ENCODE measurements at regions not wholly inside any gene's neighbourhood (a gene's known extent, or its start where the extent isn't known, plus 50 kb on each side); places are given as distances from the start of the nearest gene placed in this dataset.

DNA sequence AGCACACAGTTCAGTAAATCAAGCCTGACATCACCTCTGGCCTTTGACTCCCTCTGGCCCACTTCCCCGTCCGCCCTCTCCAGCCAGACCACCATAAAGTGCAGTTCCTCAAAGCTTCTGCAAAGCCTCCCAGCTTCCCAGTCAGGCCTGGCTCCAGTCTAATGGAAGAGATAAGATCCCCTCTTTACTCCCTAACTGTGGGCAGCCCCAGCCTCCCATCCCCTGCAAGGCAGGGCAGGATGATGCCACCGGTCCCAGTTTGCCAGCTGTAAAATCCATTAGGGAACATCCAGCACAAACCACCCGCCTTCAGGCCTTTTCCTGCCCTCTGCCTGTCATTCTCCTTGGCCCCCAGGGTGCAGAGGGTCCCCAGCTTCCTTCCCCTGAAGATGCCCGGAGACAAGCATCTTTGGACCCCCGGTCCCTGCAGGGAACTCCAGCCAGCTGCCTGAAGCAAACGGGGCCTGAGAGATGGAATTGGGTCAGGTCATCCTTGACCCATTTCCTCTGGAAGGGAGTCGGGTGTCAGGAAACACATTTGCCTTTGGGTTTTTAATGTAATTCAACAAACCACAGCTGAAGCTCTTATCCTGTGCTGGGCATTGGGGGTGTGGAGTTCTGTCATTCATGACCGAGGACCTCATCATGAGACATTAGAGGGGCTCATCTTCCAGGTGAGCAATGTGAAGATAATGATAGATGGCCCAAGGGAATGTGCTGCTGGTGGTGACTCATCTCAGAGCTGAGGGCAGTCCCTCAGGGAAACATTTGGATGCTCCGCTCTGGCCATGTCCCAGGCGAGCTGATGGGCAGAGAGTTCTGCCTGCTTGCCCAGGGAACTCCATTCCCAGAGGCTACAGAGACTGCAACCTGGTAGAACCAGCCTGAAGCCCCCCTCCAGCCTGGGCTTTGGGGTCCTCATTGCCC lies 93.8 kb upstream of the CLMN start:
- no peak for TF ChIP-seq RAD21 (IDR thresholded peaks at IDR 0.05; ENCODE audit: low read depth)
- TF ChIP-seq, protein P1, sequence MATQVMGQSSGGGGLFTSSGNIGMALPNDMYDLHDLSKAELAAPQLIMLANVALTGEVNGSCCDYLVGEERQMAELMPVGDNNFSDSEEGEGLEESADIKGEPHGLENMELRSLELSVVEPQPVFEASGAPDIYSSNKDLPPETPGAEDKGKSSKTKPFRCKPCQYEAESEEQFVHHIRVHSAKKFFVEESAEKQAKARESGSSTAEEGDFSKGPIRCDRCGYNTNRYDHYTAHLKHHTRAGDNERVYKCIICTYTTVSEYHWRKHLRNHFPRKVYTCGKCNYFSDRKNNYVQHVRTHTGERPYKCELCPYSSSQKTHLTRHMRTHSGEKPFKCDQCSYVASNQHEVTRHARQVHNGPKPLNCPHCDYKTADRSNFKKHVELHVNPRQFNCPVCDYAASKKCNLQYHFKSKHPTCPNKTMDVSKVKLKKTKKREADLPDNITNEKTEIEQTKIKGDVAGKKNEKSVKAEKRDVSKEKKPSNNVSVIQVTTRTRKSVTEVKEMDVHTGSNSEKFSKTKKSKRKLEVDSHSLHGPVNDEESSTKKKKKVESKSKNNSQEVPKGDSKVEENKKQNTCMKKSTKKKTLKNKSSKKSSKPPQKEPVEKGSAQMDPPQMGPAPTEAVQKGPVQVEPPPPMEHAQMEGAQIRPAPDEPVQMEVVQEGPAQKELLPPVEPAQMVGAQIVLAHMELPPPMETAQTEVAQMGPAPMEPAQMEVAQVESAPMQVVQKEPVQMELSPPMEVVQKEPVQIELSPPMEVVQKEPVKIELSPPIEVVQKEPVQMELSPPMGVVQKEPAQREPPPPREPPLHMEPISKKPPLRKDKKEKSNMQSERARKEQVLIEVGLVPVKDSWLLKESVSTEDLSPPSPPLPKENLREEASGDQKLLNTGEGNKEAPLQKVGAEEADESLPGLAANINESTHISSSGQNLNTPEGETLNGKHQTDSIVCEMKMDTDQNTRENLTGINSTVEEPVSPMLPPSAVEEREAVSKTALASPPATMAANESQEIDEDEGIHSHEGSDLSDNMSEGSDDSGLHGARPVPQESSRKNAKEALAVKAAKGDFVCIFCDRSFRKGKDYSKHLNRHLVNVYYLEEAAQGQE (IDR thresholded peaks at IDR 0.05; ENCODE audit: low read depth), result no peak
- TF ChIP-seq ZBTB7A (IDR thresholded peaks at IDR 0.05; ENCODE audit: low read depth), result no peak
- no peak for TF ChIP-seq TCF12 (IDR thresholded peaks at IDR 0.05; ENCODE audit: low read depth)
- TF ChIP-seq, protein P2, sequence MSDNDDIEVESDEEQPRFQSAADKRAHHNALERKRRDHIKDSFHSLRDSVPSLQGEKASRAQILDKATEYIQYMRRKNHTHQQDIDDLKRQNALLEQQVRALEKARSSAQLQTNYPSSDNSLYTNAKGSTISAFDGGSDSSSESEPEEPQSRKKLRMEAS (IDR thresholded peaks at IDR 0.05), result no peak
- no peak for TF ChIP-seq EP300 (IDR thresholded peaks at IDR 0.05; ENCODE audit: borderline replicate concordance)
- no peak for TF ChIP-seq TAF1 (IDR thresholded peaks at IDR 0.05; ENCODE audit: low read depth)

All from Ishikawa (cell line).